IMR-90 (cell line): ENCODE measurements at regions not wholly inside any gene's neighbourhood (a gene's known extent, or its start where the extent isn't known, plus 50 kb on each side); places are given as distances from the start of the nearest gene placed in this dataset.

Experiments
- ATAC-seq: fragments of 200-7000 bp; cut with Tn5 transposase; 2 replicates; pipeline ENCODE4 v1.9.1; 2020; ENCODE audit warnings: low read depth, mild to moderate bottlenecking, moderate library complexity
- BruUV-seq: library from RNA; stranded (reverse); fragments of 400-500 nt; replicated peaks from 2 replicates; lab custom pipeline; 2021; lab: Mats Ljungman, UMichigan
- CTCF ChIA-PET: fragments of 300-600 bp; formaldehyde crosslinking; extraction: SDS; loops from one replicate; lab custom pipeline; 2021; ENCODE audit warnings: antibody characterized with exemption; lab: Yijun Ruan, JAX
- POLR2A ChIA-PET: fragments of 300-600 bp; sonication (Branson Sonifier 250); formaldehyde crosslinking; loops from one replicate; lab custom pipeline; 2022; ENCODE audit warnings: antibody characterized with exemption; ENCODE audit not compliant: unreplicated experiment; lab: Charles Lee
- DNase-seq: peaks from one replicate; pipeline ENCODE4 v3.0.0; 2013
- H2AFZ ChIP-seq: replicated peaks from 2 replicates; pipeline ENCODE3; 2013; ENCODE audit warnings: low read length, mild to moderate bottlenecking; ENCODE audit not compliant: poor library complexity
- H2AK5ac ChIP-seq: 2 replicates; pipeline ENCODE4 v1.6.1; 2013; ENCODE audit warnings: low read depth, low read length, inconsistent platforms
- H2AK9ac ChIP-seq: replicated peaks from 2 replicates; pipeline ENCODE3; 2013; ENCODE audit warnings: mild to moderate bottlenecking, low read depth, low read length, moderate library complexity; ENCODE audit not compliant: poor library complexity
- H2BK120ac ChIP-seq: 2 replicates; pipeline ENCODE4 v1.6.1; 2013; ENCODE audit warnings: low read depth, low read length, inconsistent platforms
- H2BK15ac ChIP-seq: 3 replicates; pipeline ENCODE4 v1.6.1; 2013; ENCODE audit warnings: low read depth, low read length, inconsistent platforms
- H2BK20ac ChIP-seq: 2 replicates; pipeline ENCODE4 v1.6.1; 2013; ENCODE audit warnings: low read depth, mild to moderate bottlenecking, inconsistent platforms, low read length, moderate library complexity
- H2BK5ac ChIP-seq: 2 replicates; pipeline ENCODE4 v1.6.1; 2013; ENCODE audit warnings: mild to moderate bottlenecking, low read depth, low read length, inconsistent platforms; ENCODE audit not compliant: poor library complexity, severe bottlenecking
- H3K14ac ChIP-seq: replicated peaks from 2 replicates; pipeline ENCODE4 v1.6.1; 2013; ENCODE audit warnings: low read depth, low read length, inconsistent platforms
- H3K18ac ChIP-seq: 2 replicates; pipeline ENCODE4 v1.6.1; 2013; ENCODE audit warnings: low read depth, low read length, control low read depth
- H3K23ac ChIP-seq: 2 replicates; pipeline ENCODE4 v1.6.1; 2013; ENCODE audit warnings: low read depth, low read length, inconsistent platforms
- H3K27ac ChIP-seq: 2 replicates; pipeline ENCODE4 v1.5.1; 2013; ENCODE audit warnings: mild to moderate bottlenecking, control low read depth, low read length; ENCODE audit not compliant: insufficient read depth
- H3K27me3 ChIP-seq: 2 replicates; pipeline ENCODE4 v1.6.1; 2013; ENCODE audit warnings: low read length; ENCODE audit not compliant: control insufficient read depth, insufficient read depth
- H3K36me3 ChIP-seq: 2 replicates; pipeline ENCODE4 v1.6.1; 2013; ENCODE audit warnings: low read length, mixed read lengths; ENCODE audit not compliant: control insufficient read depth, insufficient read depth
- H3K4ac ChIP-seq: 2 replicates; pipeline ENCODE4 v1.6.1; 2013; ENCODE audit warnings: low read depth, low read length, inconsistent platforms
- H3K4me1 ChIP-seq: 2 replicates; pipeline ENCODE4 v1.6.1; 2013; ENCODE audit warnings: low read length, mixed read lengths; ENCODE audit not compliant: control insufficient read depth, insufficient read depth
- H3K4me2 ChIP-seq: 2 replicates; pipeline ENCODE4 v1.6.1; 2013; ENCODE audit warnings: low read depth, mild to moderate bottlenecking, control low read depth, low read length, moderate library complexity
- H3K4me3 ChIP-seq: 2 replicates; pipeline ENCODE4 v1.5.1; 2013; ENCODE audit warnings: low read depth, mild to moderate bottlenecking, control low read depth, low read length, moderate library complexity; ENCODE audit not compliant: insufficient read depth
- H3K56ac ChIP-seq: 2 replicates; pipeline ENCODE4 v1.6.1; 2013; ENCODE audit warnings: low read length, inconsistent platforms; ENCODE audit not compliant: insufficient read depth; ENCODE audit errors: extremely low read depth
- H3K79me1 ChIP-seq, 2 experiments: 2 replicates each; pipeline ENCODE4 v1.6.1; 2013; ENCODE audit warnings: low read length in 2 of 2, inconsistent platforms in 1 of 2, low read depth in 1 of 2
- H3K9ac ChIP-seq: 2 replicates; pipeline ENCODE4 v1.6.1; 2013; ENCODE audit warnings: low read depth, low read length, control low read depth
- H3K9me1 ChIP-seq: 2 replicates; pipeline ENCODE4 v1.6.1; 2013; ENCODE audit warnings: low read length, inconsistent platforms; ENCODE audit not compliant: insufficient read depth
- H3K9me3 ChIP-seq: 2 replicates; pipeline ENCODE4 v1.6.1; 2013; ENCODE audit warnings: low read length; ENCODE audit not compliant: control insufficient read depth, insufficient read depth
- H4K20me1 ChIP-seq: 2 replicates; pipeline ENCODE4 v1.6.1; 2013; ENCODE audit warnings: low read length, inconsistent platforms; ENCODE audit not compliant: insufficient read depth
- H4K5ac ChIP-seq: 2 replicates; pipeline ENCODE4 v1.6.1; 2013; ENCODE audit warnings: mild to moderate bottlenecking, low read depth, low read length, control low read depth
- H4K8ac ChIP-seq, 2 experiments: 2 replicates each; pipeline ENCODE4 v1.6.1; 2013; ENCODE audit warnings: low read depth in 2 of 2, low read length in 2 of 2, control low read depth in 1 of 2, inconsistent platforms in 1 of 2
- H4K91ac ChIP-seq: 2 replicates; pipeline ENCODE4 v1.6.1; 2013; ENCODE audit warnings: low read depth, low read length, inconsistent platforms; ENCODE audit not compliant: insufficient read depth
- BHLHE40 ChIP-seq: fragments of 150-350 bp; IDR thresholded peaks from 2 replicates; pipeline ENCODE4 v1.6.1; 2016; ENCODE audit warnings: mild to moderate bottlenecking, low read depth, low read length
- CEBPB ChIP-seq: IDR thresholded peaks from 2 replicates; pipeline ENCODE4 v1.6.1; 2012; ENCODE audit warnings: low read depth, low read length, improper control_type of control experiment
- CHD1 ChIP-seq: IDR thresholded peaks from 2 replicates; pipeline ENCODE4 v1.6.1; 2012; ENCODE audit warnings: low read depth, low read length, improper control_type of control experiment
- FOS ChIP-seq: fragments of 150-350 bp; IDR thresholded peaks from 2 replicates; pipeline ENCODE4 v1.6.1; 2016; ENCODE audit warnings: low read depth, low read length
- MAFK ChIP-seq: IDR thresholded peaks from 2 replicates; pipeline ENCODE4 v1.6.1; 2012; ENCODE audit warnings: low read depth, low read length, improper control_type of control experiment
- MAZ ChIP-seq: IDR thresholded peaks from 2 replicates; pipeline ENCODE4 v1.6.1; 2012; ENCODE audit warnings: low read depth, mild to moderate bottlenecking, low read length, improper control_type of control experiment, moderate library complexity, borderline replicate concordance
- MXI1 ChIP-seq: IDR thresholded peaks from 2 replicates; pipeline ENCODE4 v1.6.1; 2012; ENCODE audit warnings: low read depth, mild to moderate bottlenecking, low read length, moderate library complexity, borderline replicate concordance
- NFE2L2 ChIP-seq: fragments of 150-350 bp; IDR thresholded peaks from 2 replicates; pipeline ENCODE4 v1.6.1; 2016; ENCODE audit warnings: low read depth, mild to moderate bottlenecking, low read length
- POLR2A ChIP-seq: IDR thresholded peaks from 2 replicates; pipeline ENCODE4 v1.6.1; 2012; ENCODE audit warnings: mild to moderate bottlenecking, low read depth, low read length
- RAD21 ChIP-seq: IDR thresholded peaks from 2 replicates; pipeline ENCODE4 v1.6.1; 2012; ENCODE audit warnings: low read length, improper control_type of control experiment
- RCOR1 ChIP-seq: IDR thresholded peaks from 2 replicates; pipeline ENCODE4 v1.6.1; 2012; ENCODE audit warnings: mild to moderate bottlenecking, low read length, improper control_type of control experiment; ENCODE audit not compliant: insufficient replicate concordance
- RFX5 ChIP-seq: IDR thresholded peaks from 2 replicates; pipeline ENCODE4 v1.8.0; 2012; ENCODE audit warnings: low read depth, mild to moderate bottlenecking, low read length, moderate library complexity
- SMC3 ChIP-seq: fragments of 150-350 bp; IDR thresholded peaks from 2 replicates; pipeline ENCODE4 v1.6.1; 2016; ENCODE audit warnings: low read depth, mild to moderate bottlenecking, antibody characterized with exemption, low read length, moderate library complexity
- WGBS, 2 experiments: methylation state at CpG; one replicate each; pipeline versions ENCODE4 v1.1.5 to v1.1.7; 2013; ENCODE audit warnings: missing lambda C conversion rate in 2 of 2; ENCODE audit not compliant: insufficient read length in 1 of 2; ENCODE audit errors: extremely low coverage in 2 of 2; 5-methylcytosine and 5-hydroxymethylcytosine counted together
- dilution Hi-C: fragments of 300-500 bp; cut with HindIII; formaldehyde crosslinking; loops from one replicate; pipeline ENCODE4 v1.14.3; 2018; ENCODE audit warnings: low sequenced_read_pairs; ENCODE audit not compliant: unreplicated experiment
- in situ Hi-C: fragments of 300-500 bp; cut with MboI; formaldehyde crosslinking; loops from 3 replicates; pipeline ENCODE4 v1.14.3; 2019; ENCODE audit warnings: low sequenced_read_pairs, inconsistent platforms, mixed read lengths
- intact Hi-C: fragments of 100-400 bp; cut with micrococcal nuclease; formaldehyde crosslinking; loops from 2 replicates; pipeline ENCODE4 v1.10.0; 2022
- TF ChIP-seq, protein P1 (sequence below): conservative IDR thresholded peaks from 2 replicates; pipeline ENCODE4 v1.5.1; 2012; ENCODE audit warnings: mild to moderate bottlenecking, low read depth, low read length, improper control_type of control experiment
- TF ChIP-seq, protein P2 (sequence below): fragments of 150-350 bp; IDR thresholded peaks from 2 replicates; pipeline ENCODE4 v1.6.1; 2017; ENCODE audit warnings: mild to moderate bottlenecking, antibody characterized with exemption, low read length, low read depth
- TF ChIP-seq, protein P3 (sequence below): fragments of 150-350 bp; IDR thresholded peaks from 2 replicates; pipeline ENCODE4 v1.6.1; 2016; ENCODE audit warnings: low read depth, mild to moderate bottlenecking, low read length, moderate library complexity, borderline replicate concordance

- POLR2A ChIA-PET: no interaction called here
- H2BK20ac ChIP-seq: no peak overlapping the region
- dilution Hi-C loops: no loop called here
- no peak overlapping the region for H2AK9ac ChIP-seq
- H3K23ac ChIP-seq: no peak overlapping the region
- no peak overlapping the region for H4K91ac ChIP-seq
- DNase-seq (no peak), ATAC-seq (no peak)
- TF ChIP-seq SMC3 (no peak), RFX5 (no peak), MAFK (no peak), RCOR1 (no peak), BHLHE40 (no peak), RAD21 (no peak), POLR2A (no peak), CEBPB (no peak), FOS (no peak), CHD1 (no peak), MAZ (no peak), NFE2L2 (no peak), MXI1 (no peak)
- TF ChIP-seq, protein P1, sequence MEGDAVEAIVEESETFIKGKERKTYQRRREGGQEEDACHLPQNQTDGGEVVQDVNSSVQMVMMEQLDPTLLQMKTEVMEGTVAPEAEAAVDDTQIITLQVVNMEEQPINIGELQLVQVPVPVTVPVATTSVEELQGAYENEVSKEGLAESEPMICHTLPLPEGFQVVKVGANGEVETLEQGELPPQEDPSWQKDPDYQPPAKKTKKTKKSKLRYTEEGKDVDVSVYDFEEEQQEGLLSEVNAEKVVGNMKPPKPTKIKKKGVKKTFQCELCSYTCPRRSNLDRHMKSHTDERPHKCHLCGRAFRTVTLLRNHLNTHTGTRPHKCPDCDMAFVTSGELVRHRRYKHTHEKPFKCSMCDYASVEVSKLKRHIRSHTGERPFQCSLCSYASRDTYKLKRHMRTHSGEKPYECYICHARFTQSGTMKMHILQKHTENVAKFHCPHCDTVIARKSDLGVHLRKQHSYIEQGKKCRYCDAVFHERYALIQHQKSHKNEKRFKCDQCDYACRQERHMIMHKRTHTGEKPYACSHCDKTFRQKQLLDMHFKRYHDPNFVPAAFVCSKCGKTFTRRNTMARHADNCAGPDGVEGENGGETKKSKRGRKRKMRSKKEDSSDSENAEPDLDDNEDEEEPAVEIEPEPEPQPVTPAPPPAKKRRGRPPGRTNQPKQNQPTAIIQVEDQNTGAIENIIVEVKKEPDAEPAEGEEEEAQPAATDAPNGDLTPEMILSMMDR: no peak
- TF ChIP-seq, protein P2, sequence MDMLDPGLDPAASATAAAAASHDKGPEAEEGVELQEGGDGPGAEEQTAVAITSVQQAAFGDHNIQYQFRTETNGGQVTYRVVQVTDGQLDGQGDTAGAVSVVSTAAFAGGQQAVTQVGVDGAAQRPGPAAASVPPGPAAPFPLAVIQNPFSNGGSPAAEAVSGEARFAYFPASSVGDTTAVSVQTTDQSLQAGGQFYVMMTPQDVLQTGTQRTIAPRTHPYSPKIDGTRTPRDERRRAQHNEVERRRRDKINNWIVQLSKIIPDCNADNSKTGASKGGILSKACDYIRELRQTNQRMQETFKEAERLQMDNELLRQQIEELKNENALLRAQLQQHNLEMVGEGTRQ: no peak
- TF ChIP-seq, protein P3, sequence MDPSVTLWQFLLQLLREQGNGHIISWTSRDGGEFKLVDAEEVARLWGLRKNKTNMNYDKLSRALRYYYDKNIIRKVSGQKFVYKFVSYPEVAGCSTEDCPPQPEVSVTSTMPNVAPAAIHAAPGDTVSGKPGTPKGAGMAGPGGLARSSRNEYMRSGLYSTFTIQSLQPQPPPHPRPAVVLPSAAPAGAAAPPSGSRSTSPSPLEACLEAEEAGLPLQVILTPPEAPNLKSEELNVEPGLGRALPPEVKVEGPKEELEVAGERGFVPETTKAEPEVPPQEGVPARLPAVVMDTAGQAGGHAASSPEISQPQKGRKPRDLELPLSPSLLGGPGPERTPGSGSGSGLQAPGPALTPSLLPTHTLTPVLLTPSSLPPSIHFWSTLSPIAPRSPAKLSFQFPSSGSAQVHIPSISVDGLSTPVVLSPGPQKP: no peak
- no peaks in the 10 kb centered on the region for H3K27me3 ChIP-seq
- no peaks in the 10 kb centered on the region for H4K20me1 ChIP-seq
- CTCF ChIA-PET: no interaction called here
- H3K4me1 ChIP-seq: peaks cover 4% of the 10 kb centered on the region; the same call in 1 of the 2 replicates
- no peak overlapping the region for H2AFZ ChIP-seq
- intact Hi-C loops: no loop called here
- H2AK5ac ChIP-seq: no peak overlapping the region
- no peak overlapping the region for H3K27ac ChIP-seq
- H3K4me3 ChIP-seq: no peak overlapping the region
- no peaks in the 10 kb centered on the region; a peak in 1 of 4 replicates for H3K79me1 ChIP-seq
- no peak overlapping the region for H3K9ac ChIP-seq
- no peak overlapping the region for H4K8ac ChIP-seq
- H3K9me1 ChIP-seq: peaks cover 7% of the 10 kb centered on the region; the same call in 1 of the 2 replicates
- no peaks in the 10 kb centered on the region for H3K36me3 ChIP-seq
- H3K18ac ChIP-seq: no peak overlapping the region
- no peak overlapping the region for H3K56ac ChIP-seq
- in situ Hi-C loops: no loop called here
- no peak overlapping the region for H3K4ac ChIP-seq
- no peak overlapping the region for H3K4me2 ChIP-seq
- WGBS, 2 experiments: no CpG with 5 or more reads among the region's 3 CpGs
- no peaks in the 10 kb centered on the region for H3K9me3 ChIP-seq
- H2BK120ac ChIP-seq: no peak overlapping the region
- H2BK15ac ChIP-seq: no peak overlapping the region
- no peak overlapping the region for H3K14ac ChIP-seq
- H2BK5ac ChIP-seq: no peak overlapping the region
- no peak overlapping the region for H4K5ac ChIP-seq
- BruUV-seq: no TSS peak
Observed at GRCh38 chr3:40969756-40970466, 229.4 kb upstream of the CTNNB1 start.
